ENCODE measurements at regions not wholly inside any gene's neighbourhood (a gene's known extent, or its start where the extent isn't known, plus 50 kb on each side); places are given as distances from the start of the nearest gene placed in this dataset.

DNA sequence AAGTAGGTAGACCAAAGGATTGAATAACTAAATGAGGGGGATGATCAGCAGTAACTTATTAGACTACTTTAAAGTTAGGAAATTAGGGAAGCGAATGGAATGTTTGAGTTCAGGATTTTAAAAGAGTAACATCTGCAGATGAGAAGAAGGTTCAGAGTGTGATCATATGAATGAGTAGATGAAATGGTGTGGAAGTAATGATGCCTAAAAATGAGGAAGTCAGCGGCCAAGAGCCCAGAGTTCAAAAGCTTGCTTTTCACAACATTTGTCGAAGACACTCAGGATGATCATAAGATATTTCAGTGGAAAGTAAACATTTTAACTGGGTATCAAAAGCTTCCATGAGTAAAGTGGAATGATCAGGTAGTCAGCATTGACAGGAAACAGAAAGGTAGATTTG is 299.4 kb downstream of the LRRIQ3 start:
- H3K36me3 ChIP-seq (ENCODE audit: insufficient read depth, low read length): no peaks in the 10 kb centered on the region
- H3K4me3 Mint-ChIP-seq: no peak overlapping the region
- H3K9me3 ChIP-seq (ENCODE audit: control insufficient read depth in 1 of 2, low read length in 2 of 2): no peaks in the 10 kb centered on the region
- H3K27ac ChIP-seq (ENCODE audit: low read depth, low read length): no peak overlapping the region
- H3K4me1 ChIP-seq (ENCODE audit: insufficient read depth, low read length): no peaks in the 10 kb centered on the region
- H3K9me3 Mint-ChIP-seq: peaks cover 0 to 2% (median 0%) of the 10 kb centered on the region in 8 donors
- DNase-seq: no peak
- no peaks in the 10 kb centered on the region for H3K27me3 Mint-ChIP-seq
- intact Hi-C loops (cut with micrococcal nuclease): no loop called here
- POLR2A ChIA-PET (ENCODE audit: partially characterized antibody): no interaction called here
- no peak overlapping the region for H3K27ac Mint-ChIP-seq
- H3K4me3 ChIP-seq (ENCODE audit: low read length in 2 of 2): no peak overlapping the region
- H3K4me1 Mint-ChIP-seq: no peaks in the 10 kb centered on the region
- CTCF ChIA-PET (ENCODE audit: partially characterized antibody): no interaction called here
- H3K36me3 Mint-ChIP-seq: no peaks in the 10 kb centered on the region
- H3K27me3 ChIP-seq (ENCODE audit: insufficient read depth, low read length): no peaks in the 10 kb centered on the region

DNA sequence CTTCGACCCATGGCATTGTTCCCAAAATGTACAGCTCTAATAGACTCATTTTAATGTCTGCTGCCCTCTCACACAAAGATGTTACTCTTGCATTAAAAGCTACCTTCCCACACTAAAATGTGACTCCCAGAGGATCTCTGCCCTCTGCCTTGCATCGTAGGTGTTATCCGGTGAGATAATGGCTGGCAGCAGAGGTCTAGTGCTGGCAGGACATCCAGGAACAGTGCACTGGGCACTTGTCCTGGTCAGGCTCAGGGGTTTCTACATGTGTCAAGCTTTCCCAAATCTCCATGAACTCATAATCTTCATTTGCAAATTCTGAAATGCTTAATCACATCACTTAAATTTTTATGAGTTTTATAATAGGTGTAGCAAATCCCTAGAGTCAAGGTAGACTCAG is 310.6 kb downstream of the LRRIQ3 start:
- Mint-ChIP-seq H3K4me3 (no peak overlapping the region), H3K27me3 (no peaks in the 10 kb centered on the region), H3K4me1 (no peaks in the 10 kb centered on the region), H3K36me3 (no peaks in the 10 kb centered on the region), H3K27ac (no peak overlapping the region), H3K9me3 (peaks cover 0 to 3% (median 0%) of the 10 kb centered on the region in 8 donors)
- no peak for DNase-seq
- ChIA-PET POLR2A (ENCODE audit: partially characterized antibody) (no interaction called here), CTCF (ENCODE audit: partially characterized antibody) (no interaction called here)
- Histone ChIP-seq H3K27ac (ENCODE audit: low read depth, low read length) (no peak overlapping the region), H3K4me1 (ENCODE audit: insufficient read depth, low read length) (no peaks in the 10 kb centered on the region), H3K27me3 (ENCODE audit: insufficient read depth, low read length) (no peaks in the 10 kb centered on the region), H3K36me3 (ENCODE audit: insufficient read depth, low read length) (no peaks in the 10 kb centered on the region), H3K4me3 (ENCODE audit: low read length in 2 of 2) (no peak overlapping the region), H3K9me3 (ENCODE audit: control insufficient read depth in 1 of 2, low read length in 2 of 2) (no peaks in the 10 kb centered on the region)
- intact Hi-C loops (cut with micrococcal nuclease): no loop called here

GRCh38 chr1:73886716-73887115 is 311.3 kb downstream of the LRRIQ3 start:
- H3K4me3 ChIP-seq (ENCODE audit: low read length in 2 of 2): no peak overlapping the region
- no peak overlapping the region for H3K4me3 Mint-ChIP-seq
- no peak overlapping the region for H3K27ac ChIP-seq (ENCODE audit: low read depth, low read length)
- ChIA-PET POLR2A (ENCODE audit: partially characterized antibody) (no interaction called here), CTCF (ENCODE audit: partially characterized antibody) (no interaction called here)
- no peaks in the 10 kb centered on the region for H3K27me3 Mint-ChIP-seq
- DNase-seq: no peak
- H3K4me1 Mint-ChIP-seq: no peaks in the 10 kb centered on the region
- H3K36me3 ChIP-seq (ENCODE audit: insufficient read depth, low read length): no peaks in the 10 kb centered on the region
- H3K27me3 ChIP-seq (ENCODE audit: insufficient read depth, low read length): no peaks in the 10 kb centered on the region
- H3K9me3 Mint-ChIP-seq: peaks cover 0 to 3% (median 0%) of the 10 kb centered on the region in 8 donors
- no peak overlapping the region for H3K27ac Mint-ChIP-seq
- intact Hi-C loops (cut with micrococcal nuclease): no loop called here
- H3K4me1 ChIP-seq (ENCODE audit: insufficient read depth, low read length): no peaks in the 10 kb centered on the region
- no peaks in the 10 kb centered on the region for H3K9me3 ChIP-seq (ENCODE audit: control insufficient read depth in 1 of 2, low read length in 2 of 2)
- no peaks in the 10 kb centered on the region for H3K36me3 Mint-ChIP-seq

- H3K9me3 Mint-ChIP-seq: peaks cover 0 to 4% (median 0%) of the 10 kb centered on the region in 8 donors
- ChIA-PET CTCF (ENCODE audit: partially characterized antibody) (no interaction called here), POLR2A (ENCODE audit: partially characterized antibody) (no interaction called here)
- intact Hi-C loops (cut with micrococcal nuclease): no loop called here
- H3K4me1 ChIP-seq (ENCODE audit: insufficient read depth, low read length): no peaks in the 10 kb centered on the region
- no peaks in the 10 kb centered on the region for H3K36me3 ChIP-seq (ENCODE audit: insufficient read depth, low read length)
- H3K4me1 Mint-ChIP-seq: no peaks in the 10 kb centered on the region
- no peak for DNase-seq
- no peaks in the 10 kb centered on the region for H3K9me3 ChIP-seq (ENCODE audit: control insufficient read depth in 1 of 2, low read length in 2 of 2)
- H3K27ac Mint-ChIP-seq: no peak overlapping the region
- H3K27me3 Mint-ChIP-seq: no peaks in the 10 kb centered on the region
- no peak overlapping the region for H3K27ac ChIP-seq (ENCODE audit: low read depth, low read length)
- no peak overlapping the region for H3K4me3 ChIP-seq (ENCODE audit: low read length in 2 of 2)
- H3K36me3 Mint-ChIP-seq: no peaks in the 10 kb centered on the region
- no peak overlapping the region for H3K4me3 Mint-ChIP-seq
- no peaks in the 10 kb centered on the region for H3K27me3 ChIP-seq (ENCODE audit: insufficient read depth, low read length)
Measured at GRCh38 chr1:73874806-73875205, 323.2 kb downstream of the LRRIQ3 start.

- no peaks in the 10 kb centered on the region for H3K9me3 ChIP-seq (ENCODE audit: control insufficient read depth in 1 of 2, low read length in 2 of 2)
- no peak overlapping the region for H3K27ac Mint-ChIP-seq
- no peak for DNase-seq
- H3K36me3 ChIP-seq (ENCODE audit: insufficient read depth, low read length): no peaks in the 10 kb centered on the region
- no peaks in the 10 kb centered on the region for H3K36me3 Mint-ChIP-seq
- H3K4me1 Mint-ChIP-seq: no peaks in the 10 kb centered on the region
- peaks cover 0 to 8% (median 0%) of the 10 kb centered on the region in 8 donors for H3K9me3 Mint-ChIP-seq
- no peak overlapping the region for H3K27ac ChIP-seq (ENCODE audit: low read depth, low read length)
- intact Hi-C loops (cut with micrococcal nuclease): no loop called here
- ChIA-PET CTCF (ENCODE audit: partially characterized antibody) (no interaction called here), POLR2A (ENCODE audit: partially characterized antibody) (no interaction called here)
- no peaks in the 10 kb centered on the region for H3K27me3 ChIP-seq (ENCODE audit: insufficient read depth, low read length)
- H3K4me3 ChIP-seq (ENCODE audit: low read length in 2 of 2): no peak overlapping the region
- H3K4me1 ChIP-seq (ENCODE audit: insufficient read depth, low read length): no peaks in the 10 kb centered on the region
- no peak overlapping the region for H3K4me3 Mint-ChIP-seq
- no peaks in the 10 kb centered on the region for H3K27me3 Mint-ChIP-seq
Measured at GRCh38 chr1:73868810-73869336, 329.1 kb downstream of the LRRIQ3 start.

DNA sequence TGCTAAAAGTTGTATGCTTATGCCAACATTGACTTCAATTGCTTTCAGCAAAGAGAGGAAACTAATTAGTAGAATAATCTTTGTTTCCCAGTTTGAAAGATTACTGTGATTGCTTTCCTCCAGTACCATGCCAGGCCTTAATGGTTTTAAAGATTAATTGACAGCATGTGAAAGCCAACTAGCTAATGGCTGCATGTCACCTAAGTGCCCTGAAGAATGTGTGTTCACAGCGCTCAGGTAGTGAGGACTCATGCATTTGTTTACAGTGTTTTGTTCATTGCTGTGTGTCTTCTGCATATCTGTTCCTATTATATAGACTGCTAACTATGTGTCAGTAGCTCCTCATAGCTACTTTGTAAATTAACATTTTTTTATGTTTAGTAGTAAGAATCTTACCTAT is 335.6 kb downstream of the LRRIQ3 start:
- intact Hi-C loops (cut with micrococcal nuclease): no loop called here
- POLR2A ChIA-PET (ENCODE audit: partially characterized antibody): no interaction called here
- Histone ChIP-seq H3K27me3 (ENCODE audit: insufficient read depth, low read length) (no peaks in the 10 kb centered on the region), H3K4me3 (ENCODE audit: low read length in 2 of 2) (no peak overlapping the region), H3K27ac (ENCODE audit: low read depth, low read length) (no peak overlapping the region), H3K36me3 (ENCODE audit: insufficient read depth, low read length) (no peaks in the 10 kb centered on the region), H3K9me3 (ENCODE audit: control insufficient read depth in 1 of 2, low read length in 2 of 2) (no peaks in the 10 kb centered on the region), H3K4me1 (ENCODE audit: insufficient read depth, low read length) (no peaks in the 10 kb centered on the region)
- no peaks in the 10 kb centered on the region for H3K4me1 Mint-ChIP-seq
- no peaks in the 10 kb centered on the region for H3K36me3 Mint-ChIP-seq
- no peak overlapping the region for H3K4me3 Mint-ChIP-seq
- H3K9me3 Mint-ChIP-seq: peaks cover 0 to 8% (median under 1%) of the 10 kb centered on the region in 8 donors
- CTCF ChIA-PET (ENCODE audit: partially characterized antibody): no interaction called here
- DNase-seq: no peak
- H3K27ac Mint-ChIP-seq: no peak overlapping the region
- H3K27me3 Mint-ChIP-seq: no peaks in the 10 kb centered on the region

DNA sequence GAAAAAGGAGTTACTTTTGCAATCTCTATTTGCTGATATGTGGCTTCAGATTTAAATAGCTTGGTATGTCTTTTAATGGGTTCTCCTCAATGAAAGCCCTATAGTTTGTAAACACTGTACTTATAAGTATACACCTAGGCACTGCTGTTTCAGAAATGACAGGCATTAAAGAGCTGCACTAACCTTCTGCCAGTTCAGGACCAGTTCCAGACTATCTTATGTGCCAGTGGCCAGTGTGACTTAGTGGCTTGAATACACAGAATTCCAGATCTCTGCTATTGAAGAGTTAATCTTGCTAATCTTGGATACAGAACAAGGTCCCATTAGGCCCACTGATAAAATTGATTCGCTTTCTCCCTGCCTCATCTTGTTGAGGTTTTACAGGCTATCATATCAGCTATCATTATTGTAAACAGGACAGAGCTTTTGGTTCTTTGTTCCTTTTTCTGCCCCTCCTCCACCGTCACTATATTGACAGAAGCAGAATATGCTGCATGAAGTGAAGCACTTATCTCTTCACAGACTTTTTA is 337.5 kb downstream of the LRRIQ3 start:
- no peaks in the 10 kb centered on the region for H3K27me3 Mint-ChIP-seq
- CTCF ChIA-PET (ENCODE audit: partially characterized antibody): no interaction called here
- intact Hi-C loops (cut with micrococcal nuclease): no loop called here

GRCh38 chr1:73859227-73859626 is 338.7 kb downstream of the LRRIQ3 start:
- Mint-ChIP-seq H3K4me3 (no peak overlapping the region), H3K4me1 (no peaks in the 10 kb centered on the region), H3K36me3 (no peaks in the 10 kb centered on the region), H3K27ac (no peak overlapping the region), H3K27me3 (no peaks in the 10 kb centered on the region), H3K9me3 (peaks cover 0 to 2% (median 0%) of the 10 kb centered on the region in 8 donors)
- no peak overlapping the region for H3K4me3 ChIP-seq (ENCODE audit: low read length in 2 of 2)
- ChIA-PET POLR2A (ENCODE audit: partially characterized antibody) (no interaction called here), CTCF (ENCODE audit: partially characterized antibody) (no interaction called here)
- DNase-seq: no peak
- H3K27ac ChIP-seq (ENCODE audit: low read depth, low read length): no peak overlapping the region
- H3K36me3 ChIP-seq (ENCODE audit: insufficient read depth, low read length): no peaks in the 10 kb centered on the region
- H3K27me3 ChIP-seq (ENCODE audit: insufficient read depth, low read length): no peaks in the 10 kb centered on the region
- intact Hi-C loops (cut with micrococcal nuclease): no loop called here
- H3K4me1 ChIP-seq (ENCODE audit: insufficient read depth, low read length): no peaks in the 10 kb centered on the region
- no peaks in the 10 kb centered on the region for H3K9me3 ChIP-seq (ENCODE audit: control insufficient read depth in 1 of 2, low read length in 2 of 2)

More for the DNA sequence above, 337.5 kb downstream of the LRRIQ3 start:
- Mint-ChIP-seq H3K4me1 (no peaks in the 10 kb centered on the region), H3K4me3 (no peak overlapping the region), H3K9me3 (peaks cover 0 to 4% (median under 1%) of the 10 kb centered on the region in 8 donors), H3K27ac (no peak overlapping the region), H3K36me3 (no peaks in the 10 kb centered on the region)
- POLR2A ChIA-PET (ENCODE audit: partially characterized antibody): no interaction called here
- Histone ChIP-seq H3K9me3 (ENCODE audit: control insufficient read depth in 1 of 2, low read length in 2 of 2) (no peaks in the 10 kb centered on the region), H3K27ac (ENCODE audit: low read depth, low read length) (no peak overlapping the region), H3K36me3 (ENCODE audit: insufficient read depth, low read length) (no peaks in the 10 kb centered on the region), H3K27me3 (ENCODE audit: insufficient read depth, low read length) (no peaks in the 10 kb centered on the region), H3K4me1 (ENCODE audit: insufficient read depth, low read length) (no peaks in the 10 kb centered on the region), H3K4me3 (ENCODE audit: low read length in 2 of 2) (no peak overlapping the region)
- DNase-seq: no peak
